PFSK-1 (cell line): ENCODE measurements at regions not wholly inside any gene's neighbourhood (a gene's known extent, or its start where the extent isn't known, plus 50 kb on each side); places are given as distances from the start of the nearest gene placed in this dataset.

Source experiments
- POLR2AphosphoS5 ChIP-seq: IDR thresholded peaks from 2 replicates; pipeline ENCODE4 v1.6.1; 2012; ENCODE audit warnings: low read depth, mild to moderate bottlenecking, control low read depth, low read length, moderate library complexity
- TAF1 ChIP-seq: IDR thresholded peaks from 2 replicates; pipeline ENCODE4 v1.6.1; 2012; ENCODE audit warnings: low read length, control low read depth, borderline replicate concordance; ENCODE audit not compliant: insufficient read depth

GRCh38 chr6:78438135-78438534, 429.2 kb upstream of the IRAK1BP1 start:
- TF ChIP-seq TAF1 = no peak
- no peak for TF ChIP-seq POLR2AphosphoS5
